ENCODE measurements at regions not wholly inside any gene's neighbourhood (a gene's known extent, or its start where the extent isn't known, plus 50 kb on each side); places are given as distances from the start of the nearest gene placed in this dataset.

DNA sequence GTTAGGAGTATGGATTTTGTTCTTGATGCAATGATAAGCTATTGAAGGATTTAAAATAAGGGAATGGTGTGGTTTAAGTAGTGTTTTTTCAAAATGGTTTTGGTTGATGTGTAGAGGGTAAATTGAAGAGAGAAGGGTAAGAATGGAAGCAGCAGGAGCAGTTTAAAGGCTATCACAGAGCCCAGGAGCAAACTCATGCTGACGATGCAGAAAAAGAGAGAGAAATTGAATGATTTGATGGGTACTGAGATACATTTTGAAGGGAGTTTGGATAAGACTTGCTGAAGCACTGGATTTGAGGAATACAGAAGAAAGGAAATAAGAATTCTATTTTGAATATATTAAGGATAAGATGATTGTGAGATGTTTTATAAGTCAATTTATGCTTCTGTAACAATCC, 300.8 kb upstream of the LYPLAL1 start:
- no peak for DNase-seq (ENCODE audit: low read depth in 3 of 3)

DNA sequence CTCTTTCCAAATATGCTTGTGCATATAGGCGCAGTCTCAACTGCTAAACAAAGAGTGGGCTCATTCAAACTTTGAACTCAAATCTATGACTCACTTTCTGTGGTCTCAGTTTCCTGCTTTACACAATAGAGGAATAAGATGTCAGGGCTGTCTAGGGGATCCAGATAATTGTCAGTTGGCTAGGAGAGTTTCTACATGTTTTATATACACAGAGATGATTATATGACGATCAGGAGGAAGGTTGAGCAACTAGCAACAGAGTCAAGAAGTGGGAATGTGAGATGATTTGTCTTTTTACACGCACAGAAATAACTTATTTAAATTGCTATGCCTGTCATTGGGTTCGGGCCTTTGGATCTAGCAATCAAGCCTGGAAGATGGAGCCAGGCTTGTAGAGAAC, 299.4 kb upstream of the LYPLAL1 start:
- no peak for DNase-seq (ENCODE audit: low read depth in 3 of 3)

- no peak for DNase-seq (ENCODE audit: low read depth in 3 of 3)
Measured at GRCh38 chr1:218874801-218875400, 298.8 kb upstream of the LYPLAL1 start.

GRCh38 chr1:218878369-218878768, 295.3 kb upstream of the LYPLAL1 start:
- DNase-seq (ENCODE audit: low read depth in 3 of 3): no peak

DNA sequence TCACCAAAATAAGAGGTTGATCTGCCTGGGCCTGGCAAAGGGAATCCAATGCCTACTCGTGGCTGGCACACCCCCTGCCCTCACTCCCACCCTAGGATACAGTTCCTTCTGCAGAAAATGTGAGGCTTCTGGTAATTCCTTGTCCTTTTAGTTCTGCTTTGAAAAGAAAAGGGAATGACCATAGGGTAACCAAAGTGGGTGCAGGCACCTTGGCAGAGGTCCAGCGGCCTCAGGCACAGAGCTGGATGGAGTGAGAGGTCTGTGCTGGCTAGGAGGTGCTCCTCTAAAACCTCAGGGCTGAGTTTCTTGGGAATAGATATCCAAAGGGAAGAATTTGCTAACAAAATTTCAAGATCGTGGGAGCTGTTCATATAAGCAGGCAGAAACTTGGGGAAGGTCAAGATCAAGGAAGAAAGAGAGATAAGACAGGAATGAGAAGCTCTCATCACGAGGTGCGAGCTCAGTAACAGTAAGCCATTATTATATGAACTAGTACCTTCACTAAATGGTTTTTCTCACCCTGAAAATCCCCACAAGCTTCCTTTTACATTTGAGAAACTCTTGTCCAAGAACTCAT, 293.1 kb upstream of the LYPLAL1 start:
- DNase-seq (ENCODE audit: low read depth in 3 of 3): no peak

- no peak for DNase-seq (ENCODE audit: low read depth in 3 of 3)
Measured at GRCh38 chr1:218882454-218882853, 291.2 kb upstream of the LYPLAL1 start.

DNA sequence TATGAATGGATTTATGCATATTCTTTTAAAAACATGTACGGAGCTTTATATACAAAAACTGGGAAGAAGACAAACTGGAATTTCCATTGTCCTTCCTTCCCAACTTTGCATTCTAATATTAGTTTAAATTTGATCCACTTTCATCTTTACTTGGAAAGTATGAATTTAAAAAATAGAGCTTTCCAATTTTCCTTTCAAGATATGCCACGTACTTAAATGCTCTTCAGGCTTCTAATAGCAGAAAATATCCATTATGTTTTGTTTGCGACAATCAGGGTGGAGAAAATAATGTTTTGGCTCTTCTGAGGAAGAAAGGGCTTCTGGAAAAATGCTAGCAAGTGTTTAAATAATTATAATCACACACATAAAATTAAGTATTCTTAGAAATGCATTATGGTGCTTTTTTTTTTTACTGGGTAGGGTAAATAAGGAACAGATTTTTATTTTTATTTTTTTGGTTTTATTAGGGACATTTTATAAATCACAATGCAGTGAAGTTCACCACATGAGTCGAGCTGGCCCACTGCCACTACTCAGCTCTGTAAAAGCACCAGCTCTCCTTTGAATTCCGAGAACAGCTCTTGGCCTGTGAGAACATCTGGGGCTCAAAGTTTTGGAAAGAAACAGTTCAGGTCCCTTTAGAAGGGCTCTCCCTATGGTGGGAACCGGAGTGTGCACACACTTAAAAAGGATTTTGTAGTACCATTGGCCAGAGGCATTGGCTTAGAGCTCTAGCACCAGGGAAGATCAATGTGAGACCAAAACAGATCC, 287.4 kb upstream of the LYPLAL1 start:
- DNase-seq (ENCODE audit: low read depth in 3 of 3): no peak

GRCh38 chr1:218887141-218887925, 286.3 kb upstream of the LYPLAL1 start:
- no peak for DNase-seq (ENCODE audit: low read depth in 3 of 3)

- no peak for DNase-seq (ENCODE audit: low read depth in 3 of 3)
Measured at GRCh38 chr1:218890451-218890850, 283.2 kb upstream of the LYPLAL1 start.

DNA sequence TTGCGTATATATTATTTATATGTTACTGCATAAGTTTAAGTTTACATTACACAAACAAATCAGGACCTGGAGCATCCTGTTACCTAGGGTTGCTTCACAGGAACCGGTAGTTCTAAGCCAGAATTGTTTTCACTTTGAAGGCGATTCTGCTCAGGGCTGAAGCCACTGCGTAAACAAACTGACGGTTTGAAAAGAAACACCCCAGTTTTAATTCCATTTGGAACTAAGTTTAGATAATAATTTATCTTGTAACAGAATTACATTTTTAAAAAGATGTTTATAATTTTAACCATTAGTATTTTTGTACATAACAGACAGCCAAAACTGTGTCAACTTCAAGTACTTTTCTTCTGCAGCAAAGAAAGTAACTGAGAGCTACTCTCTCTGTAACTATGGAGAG, 282.1 kb upstream of the LYPLAL1 start:
- no peak for DNase-seq (ENCODE audit: low read depth in 3 of 3)

- DNase-seq (ENCODE audit: low read depth in 3 of 3): no peak
Measured at GRCh38 chr1:218895064-218895587, 278.6 kb upstream of the LYPLAL1 start.

GRCh38 chr1:218896202-218896601, 277.5 kb upstream of the LYPLAL1 start:
- DNase-seq (ENCODE audit: low read depth in 3 of 3): no peak

- DNase-seq (ENCODE audit: low read depth in 3 of 3): no peak
Measured at GRCh38 chr1:218898921-218899320, 274.8 kb upstream of the LYPLAL1 start.

GRCh38 chr1:218900615-218901014, 273.1 kb upstream of the LYPLAL1 start:
- DNase-seq (ENCODE audit: low read depth in 3 of 3): no peak

- no peak for DNase-seq (ENCODE audit: low read depth in 3 of 3)
Measured at GRCh38 chr1:218904416-218904815, 269.3 kb upstream of the LYPLAL1 start.

GRCh38 chr1:218916720-218917119, 257.0 kb upstream of the LYPLAL1 start:
- DNase-seq (ENCODE audit: low read depth in 3 of 3): no peak

DNA sequence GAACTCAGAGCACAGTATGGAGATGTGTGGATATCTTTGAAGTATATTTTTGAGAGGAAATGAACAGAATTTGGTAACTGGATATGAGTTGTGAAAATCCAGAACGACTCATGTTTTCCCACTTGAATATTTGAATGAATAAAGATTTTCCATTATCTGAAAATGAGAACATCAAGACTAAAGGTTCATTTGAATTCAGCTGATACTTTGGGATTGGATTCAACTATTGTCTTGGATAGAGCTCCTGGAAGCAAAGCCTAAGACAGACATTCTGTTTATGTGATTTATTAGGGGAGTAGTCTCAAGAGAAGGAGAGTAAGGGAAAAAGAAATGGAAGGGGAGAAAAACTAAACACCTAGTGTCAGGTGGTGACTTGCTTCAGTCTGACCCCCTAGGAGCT, 256.0 kb upstream of the LYPLAL1 start:
- DNase-seq (ENCODE audit: low read depth in 3 of 3): no peak

DNA sequence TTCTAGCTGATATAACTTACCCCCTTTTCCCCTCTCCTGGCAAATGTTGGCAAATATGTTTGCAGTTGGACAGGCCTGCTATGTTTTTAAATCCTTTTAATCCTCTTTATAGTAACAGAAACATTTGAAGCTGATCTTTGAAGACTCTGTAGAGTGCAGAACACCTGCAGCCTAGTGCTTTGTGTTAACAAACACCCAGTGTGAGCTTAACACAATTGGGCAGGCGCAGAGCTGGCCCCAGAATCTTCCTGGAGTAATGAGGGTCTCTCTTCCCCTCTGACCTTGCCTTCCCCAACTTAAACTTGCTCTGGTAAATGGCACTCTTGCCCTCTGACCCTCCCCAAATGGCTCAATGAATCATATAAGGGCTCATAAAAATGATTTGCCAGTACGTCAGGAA, 247.9 kb upstream of the LYPLAL1 start:
- DNase-seq (ENCODE audit: low read depth in 3 of 3): no peak

GRCh38 chr1:218926631-218927030, 247.0 kb upstream of the LYPLAL1 start:
- no peak for DNase-seq (ENCODE audit: low read depth in 3 of 3)

DNA sequence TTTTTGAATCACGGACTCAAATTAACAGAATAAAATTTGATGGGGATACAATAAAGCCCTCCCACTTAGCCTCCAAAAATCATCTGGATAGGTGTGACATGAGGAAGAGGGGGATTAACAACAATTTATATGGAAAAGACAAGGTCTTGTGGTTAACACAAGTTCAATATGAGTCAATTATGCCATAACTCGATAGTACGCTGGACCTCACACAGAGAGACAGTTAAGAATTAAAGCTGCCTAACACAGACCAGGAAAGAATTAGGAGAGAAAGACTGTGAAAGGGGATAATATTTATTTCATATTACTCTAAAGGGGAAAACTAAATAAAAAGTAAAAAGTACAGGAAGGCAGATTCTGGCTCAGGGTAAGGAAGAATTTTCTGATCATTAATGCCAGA, 243.7 kb upstream of the LYPLAL1 start:
- no peak for DNase-seq (ENCODE audit: low read depth in 3 of 3)

GRCh38 chr1:218930472-218931241, 243.0 kb upstream of the LYPLAL1 start:
- no peak for DNase-seq (ENCODE audit: low read depth in 3 of 3)

All from stimulated activated CD4-positive, alpha-beta T cell treated with anti-CD3 and anti-CD28 coated beads, TNF-alpha, amount 100 ng/mL, for 4 hours (primary cell).